ENCODE measurements at regions not wholly inside any gene's neighbourhood (a gene's known extent, or its start where the extent isn't known, plus 50 kb on each side); places are given as distances from the start of the nearest gene placed in this dataset.

DNA sequence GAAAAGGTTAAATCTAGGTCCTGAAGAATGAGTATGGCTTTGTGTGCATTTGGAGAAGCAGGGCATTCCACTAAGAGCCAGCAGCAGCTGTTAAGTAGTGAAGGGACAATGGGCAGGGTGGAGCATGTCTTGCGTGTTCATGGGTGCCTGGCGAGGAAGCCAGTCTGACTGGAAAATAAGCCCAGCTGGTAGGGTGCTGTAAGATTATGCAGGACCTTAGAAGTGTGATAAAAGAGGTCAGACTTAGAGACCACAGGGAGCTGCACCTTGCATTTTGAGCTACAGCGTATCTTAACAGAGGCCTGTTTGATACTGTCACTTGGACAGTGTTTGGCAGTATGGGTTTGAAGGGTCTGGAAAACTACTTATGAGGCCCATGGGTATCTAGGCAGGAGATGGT is 131.7 kb upstream of the ELL2 start:
- TF ChIP-seq, protein P1, sequence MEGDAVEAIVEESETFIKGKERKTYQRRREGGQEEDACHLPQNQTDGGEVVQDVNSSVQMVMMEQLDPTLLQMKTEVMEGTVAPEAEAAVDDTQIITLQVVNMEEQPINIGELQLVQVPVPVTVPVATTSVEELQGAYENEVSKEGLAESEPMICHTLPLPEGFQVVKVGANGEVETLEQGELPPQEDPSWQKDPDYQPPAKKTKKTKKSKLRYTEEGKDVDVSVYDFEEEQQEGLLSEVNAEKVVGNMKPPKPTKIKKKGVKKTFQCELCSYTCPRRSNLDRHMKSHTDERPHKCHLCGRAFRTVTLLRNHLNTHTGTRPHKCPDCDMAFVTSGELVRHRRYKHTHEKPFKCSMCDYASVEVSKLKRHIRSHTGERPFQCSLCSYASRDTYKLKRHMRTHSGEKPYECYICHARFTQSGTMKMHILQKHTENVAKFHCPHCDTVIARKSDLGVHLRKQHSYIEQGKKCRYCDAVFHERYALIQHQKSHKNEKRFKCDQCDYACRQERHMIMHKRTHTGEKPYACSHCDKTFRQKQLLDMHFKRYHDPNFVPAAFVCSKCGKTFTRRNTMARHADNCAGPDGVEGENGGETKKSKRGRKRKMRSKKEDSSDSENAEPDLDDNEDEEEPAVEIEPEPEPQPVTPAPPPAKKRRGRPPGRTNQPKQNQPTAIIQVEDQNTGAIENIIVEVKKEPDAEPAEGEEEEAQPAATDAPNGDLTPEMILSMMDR (IDR thresholded peaks at IDR 0.05) = no peak
- TF ChIP-seq RFX5 (IDR thresholded peaks at IDR 0.05) (no peak), EP300 (IDR thresholded peaks at IDR 0.05) (no peak), BCL3 (IDR thresholded peaks at IDR 0.05) (no peak), HDAC2 (IDR thresholded peaks at IDR 0.05) (no peak), E2F6 (IDR thresholded peaks at IDR 0.05; ENCODE audit: borderline replicate concordance, low read depth) (no peak), MYC (IDR thresholded peaks at IDR 0.05; ENCODE audit: borderline replicate concordance, low read length) (no peak)

Data from A549 (cell line).